ENCODE measurements at regions not wholly inside any gene's neighbourhood (a gene's known extent, or its start where the extent isn't known, plus 50 kb on each side); places are given as distances from the start of the nearest gene placed in this dataset.

- TF ChIP-seq CTCF (conservative IDR thresholded peaks at IDR 0.05 in 1 of 2, IDR thresholded peaks at IDR 0.05 in 1 of 2; ENCODE audit: extremely low read depth in 1 of 2, insufficient read depth in 1 of 2, low read depth in 1 of 2, low read length in 2 of 2) (no peak), EZH2 (IDR thresholded peaks at IDR 0.05; ENCODE audit: borderline replicate concordance, low read length) (no peak)
Observed at GRCh38 chr5:91794856-91795548, 411.9 kb upstream of the ARRDC3 start.
